ENCODE measurements at regions not wholly inside any gene's neighbourhood (a gene's known extent, or its start where the extent isn't known, plus 50 kb on each side); places are given as distances from the start of the nearest gene placed in this dataset.
"Not testable (repeated sequence)": the region's sequence is repeated elsewhere in the genome, so short reads cannot be mapped to it uniquely, and the experiment has no call there.

DNA sequence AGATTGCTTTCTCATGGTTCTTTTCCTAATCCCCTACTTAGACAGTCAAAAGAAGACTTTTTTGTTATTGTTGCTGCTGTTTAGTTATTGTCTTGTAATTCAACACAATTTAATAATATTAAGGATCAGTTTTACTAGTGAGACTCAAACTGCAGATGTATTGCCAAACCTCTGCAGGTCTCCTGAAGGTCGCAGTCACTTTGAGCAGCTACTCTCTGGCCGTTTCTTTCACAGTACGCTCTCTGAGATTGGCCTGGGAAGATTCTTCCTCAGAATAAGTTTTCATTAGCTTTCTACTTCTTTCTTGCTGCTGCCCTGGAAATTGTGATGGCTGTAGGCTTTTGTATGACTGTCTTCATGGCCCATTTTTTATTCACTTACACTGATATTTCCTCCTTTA is 930.8 kb downstream of the QKI start:
- Histone ChIP-seq H3K4me1 (ENCODE audit: control insufficient read depth in 1 of 2, extremely low read depth in 1 of 2, insufficient read depth in 2 of 2, low read length in 2 of 2) (no peaks in the 10 kb centered on the region), H3K4me3 (ENCODE audit: control insufficient read depth in 1 of 2, extremely low read depth in 1 of 2, low read length in 1 of 2) (no peak overlapping the region), H3K9me3 (no peaks in the 10 kb centered on the region), H3K27me3 (replicated peaks in 1 of 2; ENCODE audit: control insufficient read depth in 2 of 2, extremely low read depth in 1 of 2, insufficient read depth in 2 of 2, low read length in 1 of 2) (no peaks in the 10 kb centered on the region), H3K36me3 (ENCODE audit: control insufficient read depth in 2 of 2, extremely low read depth in 1 of 2, insufficient read depth in 1 of 2, low read length in 1 of 2) (no peaks in the 10 kb centered on the region), H3K27ac (ENCODE audit: low read length) (no peak overlapping the region)
- no peaks in the 10 kb centered on the region for H3K36me3 Mint-ChIP-seq
- ATAC-seq (replicated peaks in 1 of 4) (no peak), DNase-seq (no peak)
- POLR2A ChIA-PET = no interaction called here
- H3K4me3 Mint-ChIP-seq = no peak overlapping the region
- CTCF ChIA-PET = no interaction called here
- H3K4me1 Mint-ChIP-seq = no peaks in the 10 kb centered on the region
- H3K9me3 Mint-ChIP-seq = peaks cover 0 to 25% (median 5%) of the 10 kb centered on the region in 3 donors
- WGBS (ENCODE audit: insufficient coverage) = 61% methylated on average over 2 of the region's 3 CpGs
- H3K27ac Mint-ChIP-seq = no peak overlapping the region
- no peaks in the 10 kb centered on the region for H3K27me3 Mint-ChIP-seq

DNA sequence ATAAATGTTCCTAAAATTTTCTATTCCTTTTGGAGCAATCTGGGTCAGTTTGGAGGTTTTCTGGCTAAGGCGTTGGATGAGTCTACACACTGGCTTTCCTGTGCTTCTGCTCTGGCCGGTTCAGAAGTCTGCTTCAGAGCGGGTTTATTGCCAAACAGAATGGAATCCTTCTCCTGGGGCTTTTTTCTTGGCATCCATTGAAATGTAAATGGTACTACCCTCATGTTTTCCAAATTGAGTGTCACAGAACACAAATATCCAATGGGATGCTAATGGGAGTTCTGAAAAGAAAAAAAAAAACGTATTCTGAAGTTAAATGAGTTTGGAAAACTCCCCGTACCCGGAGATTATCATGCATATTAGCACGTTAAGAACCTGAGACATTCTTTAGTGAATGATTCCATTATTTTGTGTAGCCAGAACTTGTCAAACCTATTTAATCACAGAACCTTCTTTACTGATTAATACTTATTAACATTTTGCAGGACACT is 930.3 kb downstream of the QKI start:
- no peaks in the 10 kb centered on the region for H3K27me3 Mint-ChIP-seq
- ATAC-seq (replicated peaks in 1 of 4) (no peak), DNase-seq (no peak)
- no peaks in the 10 kb centered on the region for H3K4me1 Mint-ChIP-seq
- H3K4me1 ChIP-seq (ENCODE audit: control insufficient read depth in 1 of 2, extremely low read depth in 1 of 2, insufficient read depth in 2 of 2, low read length in 2 of 2) = no peaks in the 10 kb centered on the region
- no peak overlapping the region for H3K27ac ChIP-seq (ENCODE audit: low read length)
- peaks cover 0 to 25% (median 5%) of the 10 kb centered on the region in 3 donors for H3K9me3 Mint-ChIP-seq
- no peak overlapping the region for H3K4me3 ChIP-seq (ENCODE audit: control insufficient read depth in 1 of 2, extremely low read depth in 1 of 2, low read length in 1 of 2)
- ChIA-PET CTCF (no interaction called here), POLR2A (no interaction called here)
- no peak overlapping the region for H3K4me3 Mint-ChIP-seq
- H3K27me3 ChIP-seq (replicated peaks in 1 of 2; ENCODE audit: control insufficient read depth in 2 of 2, extremely low read depth in 1 of 2, insufficient read depth in 2 of 2, low read length in 1 of 2) = no peaks in the 10 kb centered on the region
- H3K36me3 ChIP-seq (ENCODE audit: control insufficient read depth in 2 of 2, extremely low read depth in 1 of 2, insufficient read depth in 1 of 2, low read length in 1 of 2) = no peaks in the 10 kb centered on the region
- no peak overlapping the region for H3K27ac Mint-ChIP-seq
- no peaks in the 10 kb centered on the region for H3K9me3 ChIP-seq
- H3K36me3 Mint-ChIP-seq = no peaks in the 10 kb centered on the region
- WGBS (ENCODE audit: insufficient coverage) = no CpG with 5 or more reads among the region's 7 CpGs

DNA sequence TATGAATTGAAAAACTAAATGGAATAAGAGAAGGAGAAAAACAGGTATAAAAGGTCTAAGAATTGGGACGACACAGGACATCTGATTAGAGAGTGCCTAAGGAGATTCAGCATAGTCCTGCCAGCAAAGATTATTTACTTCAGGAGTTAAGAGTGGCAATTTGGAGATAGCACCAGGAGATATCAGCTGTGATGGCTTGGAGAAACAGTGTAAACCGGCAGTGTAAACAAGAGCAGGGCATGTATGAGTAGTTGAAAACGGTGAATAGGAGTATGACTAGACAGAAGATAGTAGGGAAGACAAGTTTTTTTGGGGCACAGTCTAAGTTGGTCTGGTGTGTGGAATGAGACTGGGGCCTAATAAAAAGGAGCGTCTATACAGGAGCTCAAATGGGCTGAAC is 924.9 kb downstream of the QKI start:
- H3K4me3 Mint-ChIP-seq; DNase-seq; POLR2A ChIA-PET; CTCF ChIA-PET; ATAC-seq (replicated peaks in 1 of 4); H3K27me3 ChIP-seq (replicated peaks in 1 of 2; ENCODE audit: control insufficient read depth in 2 of 2, extremely low read depth in 1 of 2, insufficient read depth in 2 of 2, low read length in 1 of 2); H3K36me3 Mint-ChIP-seq; H3K4me1 ChIP-seq (ENCODE audit: control insufficient read depth in 1 of 2, extremely low read depth in 1 of 2, insufficient read depth in 2 of 2, low read length in 2 of 2); H3K4me1 Mint-ChIP-seq; H3K27ac Mint-ChIP-seq; H3K9me3 ChIP-seq; H3K27ac ChIP-seq (ENCODE audit: low read length); H3K4me3 ChIP-seq (ENCODE audit: control insufficient read depth in 1 of 2, extremely low read depth in 1 of 2, low read length in 1 of 2); H3K36me3 ChIP-seq (ENCODE audit: control insufficient read depth in 2 of 2, extremely low read depth in 1 of 2, insufficient read depth in 1 of 2, low read length in 1 of 2); H3K9me3 Mint-ChIP-seq; H3K27me3 Mint-ChIP-seq: not testable (repeated sequence)
- 92% methylated on average over 3 of the region's 4 CpGs for WGBS (ENCODE audit: insufficient coverage)

DNA sequence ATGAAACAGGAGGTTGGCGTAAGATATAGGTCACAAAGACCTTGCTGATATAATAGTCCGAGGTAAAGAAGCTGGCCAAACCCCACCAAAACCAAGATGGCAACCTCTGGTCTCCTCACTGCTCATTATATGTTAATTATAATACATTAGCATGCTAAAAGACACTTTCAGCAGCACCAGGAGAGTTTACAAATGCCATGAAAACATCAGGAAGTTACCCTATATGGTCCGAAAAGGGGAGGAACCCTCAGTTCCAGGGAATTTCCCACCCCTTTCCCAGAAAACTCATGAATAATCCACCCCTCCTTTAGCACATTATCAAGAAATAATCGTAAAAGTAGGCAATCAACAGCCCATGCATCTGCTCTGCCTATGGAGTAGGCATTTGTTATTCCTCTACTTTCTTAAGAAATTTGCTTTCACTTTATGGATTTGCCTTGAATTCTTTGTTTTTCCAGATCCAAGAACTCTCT is 923.4 kb downstream of the QKI start:
- Mint-ChIP-seq H3K36me3 (no peaks in the 10 kb centered on the region), H3K9me3 (peaks cover 0 to 5% (median 2%) of the 10 kb centered on the region in 3 donors), H3K4me1 (no peaks in the 10 kb centered on the region), H3K4me3 (no peak overlapping the region), H3K27me3 (no peaks in the 10 kb centered on the region), H3K27ac (no peak overlapping the region)
- DNase-seq (no peak), ATAC-seq (replicated peaks in 1 of 4) (no peak)
- 40% methylated on average over 1 of the region's 4 CpGs for WGBS (ENCODE audit: insufficient coverage)
- Histone ChIP-seq H3K36me3 (ENCODE audit: control insufficient read depth in 2 of 2, extremely low read depth in 1 of 2, insufficient read depth in 1 of 2, low read length in 1 of 2) (no peaks in the 10 kb centered on the region), H3K9me3 (no peaks in the 10 kb centered on the region), H3K27me3 (replicated peaks in 1 of 2; ENCODE audit: control insufficient read depth in 2 of 2, extremely low read depth in 1 of 2, insufficient read depth in 2 of 2, low read length in 1 of 2) (no peaks in the 10 kb centered on the region), H3K27ac (ENCODE audit: low read length) (no peak overlapping the region), H3K4me1 (ENCODE audit: control insufficient read depth in 1 of 2, extremely low read depth in 1 of 2, insufficient read depth in 2 of 2, low read length in 2 of 2) (no peaks in the 10 kb centered on the region), H3K4me3 (ENCODE audit: control insufficient read depth in 1 of 2, extremely low read depth in 1 of 2, low read length in 1 of 2) (no peak overlapping the region)
- ChIA-PET CTCF (no interaction called here), POLR2A (no interaction called here)

DNA sequence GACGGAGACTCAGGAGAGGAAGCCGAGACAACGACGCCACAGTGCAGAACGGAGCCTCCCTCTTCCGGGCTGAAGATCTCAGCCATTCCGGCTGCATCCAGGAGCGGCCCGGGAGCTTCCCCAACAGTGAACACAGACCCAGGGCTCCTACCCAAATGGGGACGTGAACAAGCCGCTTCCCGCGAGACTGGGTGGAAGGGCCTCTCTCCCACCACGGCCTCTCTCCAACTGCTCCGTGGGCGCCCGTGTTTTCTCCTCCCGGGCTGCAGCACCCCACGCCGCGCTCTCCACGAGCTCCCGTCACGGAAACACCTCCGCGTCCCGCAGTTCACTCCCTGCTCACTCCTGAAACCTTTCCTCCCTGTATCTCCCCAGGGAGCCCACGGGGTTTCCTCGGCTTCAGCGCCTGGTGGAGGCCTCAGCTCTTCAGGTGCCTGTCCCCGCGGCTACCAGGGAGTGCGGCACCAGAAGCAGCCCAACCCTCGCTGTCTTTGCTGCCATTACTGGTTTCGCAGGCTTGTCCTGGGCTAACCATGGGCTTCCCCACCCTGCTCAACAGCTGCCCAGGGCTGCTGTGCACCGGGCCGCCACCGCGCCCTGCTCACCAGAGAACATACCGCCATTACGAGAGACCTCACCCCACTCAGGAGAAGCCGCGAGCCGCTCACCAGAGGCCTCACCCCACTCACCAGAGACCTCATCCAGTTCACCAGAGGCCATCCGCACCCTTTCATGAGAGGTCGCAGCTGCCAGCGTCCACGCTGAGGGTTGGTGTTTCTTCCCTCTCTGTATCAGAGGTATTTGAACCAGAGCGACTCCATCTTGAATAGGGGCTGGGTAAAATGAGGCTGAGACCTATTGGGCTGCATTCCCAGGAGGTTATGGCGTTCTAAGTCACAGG is 922.8 kb downstream of the QKI start:
- POLR2A ChIA-PET = no interaction called here
- Histone ChIP-seq H3K27ac (ENCODE audit: low read length) (no peak overlapping the region), H3K27me3 (replicated peaks in 1 of 2; ENCODE audit: control insufficient read depth in 2 of 2, extremely low read depth in 1 of 2, insufficient read depth in 2 of 2, low read length in 1 of 2) (no peaks in the 10 kb centered on the region), H3K4me1 (ENCODE audit: control insufficient read depth in 1 of 2, extremely low read depth in 1 of 2, insufficient read depth in 2 of 2, low read length in 2 of 2) (no peaks in the 10 kb centered on the region), H3K9me3 (no peaks in the 10 kb centered on the region), H3K36me3 (ENCODE audit: control insufficient read depth in 2 of 2, extremely low read depth in 1 of 2, insufficient read depth in 1 of 2, low read length in 1 of 2) (no peaks in the 10 kb centered on the region), H3K4me3 (ENCODE audit: control insufficient read depth in 1 of 2, extremely low read depth in 1 of 2, low read length in 1 of 2) (no peak overlapping the region)
- Mint-ChIP-seq H3K27me3 (no peaks in the 10 kb centered on the region), H3K27ac (no peak overlapping the region), H3K4me1 (no peaks in the 10 kb centered on the region), H3K4me3 (no peak overlapping the region), H3K9me3 (peaks cover 0 to 3% (median 0%) of the 10 kb centered on the region in 3 donors), H3K36me3 (no peaks in the 10 kb centered on the region)
- ATAC-seq (replicated peaks in 1 of 4) = no peak
- CTCF ChIA-PET = no interaction called here
- WGBS (ENCODE audit: insufficient coverage) = 93% methylated on average over 43 of the region's 50 CpGs
- DNase-seq = no peak

DNA sequence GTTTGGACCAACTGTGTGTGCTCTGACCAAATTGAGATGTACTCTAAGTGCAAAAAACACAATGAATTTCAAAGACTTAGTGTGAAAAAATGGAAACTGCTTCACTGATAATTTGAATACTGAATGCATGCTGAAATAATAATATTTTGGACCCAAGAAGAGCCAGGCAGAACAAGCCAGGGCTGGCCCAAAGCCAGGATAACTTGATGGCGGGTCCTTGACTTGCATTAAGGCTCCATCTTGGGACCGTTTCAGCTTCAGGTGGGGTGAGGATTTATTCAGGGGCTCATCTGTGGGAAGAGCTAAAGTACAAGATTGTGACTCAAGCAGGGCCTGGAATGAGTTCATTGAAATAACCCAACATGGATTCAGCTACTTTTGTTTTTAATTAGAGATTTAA is 921.9 kb downstream of the QKI start:
- Histone ChIP-seq H3K4me3 (ENCODE audit: control insufficient read depth in 1 of 2, extremely low read depth in 1 of 2, low read length in 1 of 2) (no peak overlapping the region), H3K27ac (ENCODE audit: low read length) (no peak overlapping the region), H3K27me3 (replicated peaks in 1 of 2; ENCODE audit: control insufficient read depth in 2 of 2, extremely low read depth in 1 of 2, insufficient read depth in 2 of 2, low read length in 1 of 2) (no peaks in the 10 kb centered on the region), H3K9me3 (no peaks in the 10 kb centered on the region), H3K4me1 (ENCODE audit: control insufficient read depth in 1 of 2, extremely low read depth in 1 of 2, insufficient read depth in 2 of 2, low read length in 2 of 2) (no peaks in the 10 kb centered on the region), H3K36me3 (ENCODE audit: control insufficient read depth in 2 of 2, extremely low read depth in 1 of 2, insufficient read depth in 1 of 2, low read length in 1 of 2) (no peaks in the 10 kb centered on the region)
- ATAC-seq (replicated peaks in 1 of 4) = no peak
- Mint-ChIP-seq H3K4me1 (no peaks in the 10 kb centered on the region), H3K9me3 (no peaks in the 10 kb centered on the region), H3K27me3 (no peaks in the 10 kb centered on the region), H3K27ac (no peak overlapping the region), H3K36me3 (no peaks in the 10 kb centered on the region), H3K4me3 (no peak overlapping the region)
- ChIA-PET POLR2A (no interaction called here), CTCF (no interaction called here)
- DNase-seq = no peak
- WGBS (ENCODE audit: insufficient coverage) = 57% methylated on average over 2 of the region's 2 CpGs

All from T-cell (primary cell).